ENCODE measurements at regions not wholly inside any gene's neighbourhood (a gene's known extent, or its start where the extent isn't known, plus 50 kb on each side); places are given as distances from the start of the nearest gene placed in this dataset.

DNA sequence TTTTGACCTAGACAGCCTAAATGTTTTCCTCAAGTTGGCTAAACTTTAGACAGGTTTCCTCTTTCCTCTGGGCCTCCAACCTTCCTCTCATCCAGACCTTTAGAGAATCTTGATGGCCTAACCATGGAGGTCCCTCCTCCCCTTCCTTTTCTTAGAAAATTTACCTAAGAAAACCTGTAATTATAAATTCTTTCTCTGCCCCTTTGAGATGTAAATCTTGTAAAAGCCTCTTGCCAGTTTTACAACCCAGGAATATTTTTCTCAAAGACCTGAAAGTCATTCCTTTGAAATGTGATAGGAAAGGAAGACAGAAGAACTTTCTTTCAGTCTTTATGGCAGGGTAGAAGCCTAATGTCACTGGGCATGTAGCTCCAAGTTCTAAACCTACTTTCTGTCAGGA is 1752.6 kb upstream of the C9orf72 start:
- no peak for TF ChIP-seq CTCF (IDR thresholded peaks at IDR 0.05; ENCODE audit: insufficient read depth, low read length)
- H3K4me3 ChIP-seq (ENCODE audit: low read depth, low read length): no peak overlapping the region
- DNase-seq (ENCODE audit: low read depth): no peak

DNA sequence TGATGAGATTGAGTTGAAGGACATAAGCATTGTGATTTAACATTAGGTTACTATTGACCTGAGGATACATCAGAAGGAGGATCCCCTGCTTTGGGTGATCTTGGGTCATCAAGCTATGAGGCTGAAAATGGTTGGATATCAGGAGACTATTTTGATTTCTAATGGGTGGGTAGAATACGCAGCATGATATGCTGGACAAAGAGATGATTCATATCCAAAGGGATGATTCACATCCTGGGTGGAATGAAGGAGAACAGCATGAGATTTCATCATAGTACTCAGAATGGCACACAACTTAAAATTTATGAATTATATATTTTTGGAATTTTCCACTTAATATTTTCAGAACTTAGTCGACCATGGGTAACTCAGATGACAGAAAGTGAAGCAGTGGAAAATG is 1759.5 kb upstream of the C9orf72 start:
- DNase-seq (ENCODE audit: low read depth): peak; percentile 77
- no peak overlapping the region for H3K4me3 ChIP-seq (ENCODE audit: low read depth, low read length)
- TF ChIP-seq CTCF (IDR thresholded peaks at IDR 0.05; ENCODE audit: insufficient read depth, low read length): no peak

- no peak overlapping the region for H3K4me3 ChIP-seq (ENCODE audit: low read depth, low read length)
- no peak for TF ChIP-seq CTCF (IDR thresholded peaks at IDR 0.05; ENCODE audit: insufficient read depth, low read length)
- no peak for DNase-seq (ENCODE audit: low read depth)
Measured at GRCh38 chr9:29336281-29336680, 1763.0 kb upstream of the C9orf72 start.

DNA sequence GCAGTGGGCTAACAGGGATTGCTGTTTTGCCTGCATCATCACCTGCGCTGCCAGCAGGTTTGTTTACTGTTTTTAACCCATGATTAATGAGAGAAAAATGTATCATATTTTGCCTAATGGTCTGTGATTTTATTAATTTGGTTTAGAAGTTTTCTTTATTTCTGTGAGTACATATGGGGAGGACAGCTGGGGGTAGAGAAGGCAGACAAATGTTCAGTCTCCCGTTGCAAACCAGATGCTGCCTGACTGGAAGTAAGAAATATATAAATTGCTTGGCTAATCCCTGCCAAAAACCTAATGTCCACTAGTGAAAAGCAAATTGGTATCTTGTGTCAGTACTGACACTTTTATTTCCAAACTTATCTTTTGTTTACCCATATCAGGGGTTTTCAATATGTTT is 1766.1 kb upstream of the C9orf72 start:
- DNase-seq (ENCODE audit: low read depth): no peak
- no peak for TF ChIP-seq CTCF (IDR thresholded peaks at IDR 0.05; ENCODE audit: insufficient read depth, low read length)
- H3K4me3 ChIP-seq (ENCODE audit: low read depth, low read length): no peak overlapping the region

GRCh38 chr9:29348999-29349398 is 1775.7 kb upstream of the C9orf72 start:
- H3K4me3 ChIP-seq (ENCODE audit: low read depth, low read length): no peak overlapping the region
- TF ChIP-seq CTCF (IDR thresholded peaks at IDR 0.05; ENCODE audit: insufficient read depth, low read length): no peak
- DNase-seq (ENCODE audit: low read depth): peak; percentile 78

GRCh38 chr9:29389421-29389820 is 1816.1 kb upstream of the C9orf72 start:
- no peak overlapping the region for H3K4me3 ChIP-seq (ENCODE audit: low read depth, low read length)
- DNase-seq (ENCODE audit: low read depth): no peak
- no peak for TF ChIP-seq CTCF (IDR thresholded peaks at IDR 0.05; ENCODE audit: insufficient read depth, low read length)

- no peak overlapping the region for H3K4me3 ChIP-seq (ENCODE audit: low read depth, low read length)
- no peak for TF ChIP-seq CTCF (IDR thresholded peaks at IDR 0.05; ENCODE audit: insufficient read depth, low read length)
- DNase-seq (ENCODE audit: low read depth): no peak
Measured at GRCh38 chr9:29390859-29391258, 1817.6 kb upstream of the C9orf72 start.
